Spleen (tissue), 7 donors: ENCODE measurements at regions not wholly inside any gene's neighbourhood (a gene's known extent, or its start where the extent isn't known, plus 50 kb on each side); places are given as distances from the start of the nearest gene placed in this dataset.

Experiments
- CTCF ChIP-seq, 11 experiments: fragments of 200-600 bp in 7 of 11; fragments of 450-650 bp in 4 of 11; sonication (generic) in 4 of 11; IDR thresholded peaks in 8 of 11; conservative IDR thresholded peaks in 3 of 11; 1 replicate in 7 of 11; 2 replicates in 4 of 11; pipeline versions ENCODE4 v1.4.0 to v1.8.0; 2016 to 2021; ENCODE audit warnings: antibody characterized with exemption in 11 of 11, inconsistent platforms in 4 of 11, mild to moderate bottlenecking in 1 of 11
- POLR2AphosphoS5 ChIP-seq, 3 donors: sonication (generic); formaldehyde crosslinking; IDR thresholded peaks; one replicate each; pipeline ENCODE4 v1.5.1; 2017; ENCODE audit warnings: antibody characterized with exemption in 3 of 3
- donor health status: DM: no; HTN: no; CAD: no; lungs with moderate emphysema.
- donor health status: DM: no; HTN: no; CAD: no.
- donor health status: DM: no; HTN: no; CAD: no.

- TF ChIP-seq POLR2AphosphoS5 (IDR thresholded peaks at IDR 0.05) (no peak), CTCF (IDR thresholded peaks at IDR 0.05 in 8 of 11, conservative IDR thresholded peaks at IDR 0.05 in 3 of 11) (no peak)
Measured at GRCh38 chr7:50954245-50954644, 171.5 kb upstream of the GRB10 start.
